HEK293T (cell line): ENCODE measurements at regions not wholly inside any gene's neighbourhood (a gene's known extent, or its start where the extent isn't known, plus 50 kb on each side); places are given as distances from the start of the nearest gene placed in this dataset.

Experiments
- BHLHE40 ChIP-seq: fragments of 450-650 bp; IDR thresholded peaks from 2 replicates; pipeline ENCODE4 v1.6.1; 2016; ENCODE audit warnings: mild to moderate bottlenecking, moderate library complexity, borderline replicate concordance
- ELF4 ChIP-seq: fragments of 450-650 bp; IDR thresholded peaks from 2 replicates; pipeline ENCODE4 v1.6.1; 2017; ENCODE audit warnings: antibody characterized with exemption
- HDGF ChIP-seq: fragments of 450-650 bp; IDR thresholded peaks from 2 replicates; pipeline ENCODE4 v1.6.1; 2017; ENCODE audit warnings: antibody characterized with exemption, borderline replicate concordance
- SUZ12 ChIP-seq: fragments of 450-650 bp; IDR thresholded peaks from 2 replicates; pipeline ENCODE4 v1.6.1; 2016; ENCODE audit warnings: mild to moderate bottlenecking
- ZNF384 ChIP-seq: fragments of 450-650 bp; IDR thresholded peaks from 2 replicates; pipeline ENCODE4 v1.6.1; 2016

DNA sequence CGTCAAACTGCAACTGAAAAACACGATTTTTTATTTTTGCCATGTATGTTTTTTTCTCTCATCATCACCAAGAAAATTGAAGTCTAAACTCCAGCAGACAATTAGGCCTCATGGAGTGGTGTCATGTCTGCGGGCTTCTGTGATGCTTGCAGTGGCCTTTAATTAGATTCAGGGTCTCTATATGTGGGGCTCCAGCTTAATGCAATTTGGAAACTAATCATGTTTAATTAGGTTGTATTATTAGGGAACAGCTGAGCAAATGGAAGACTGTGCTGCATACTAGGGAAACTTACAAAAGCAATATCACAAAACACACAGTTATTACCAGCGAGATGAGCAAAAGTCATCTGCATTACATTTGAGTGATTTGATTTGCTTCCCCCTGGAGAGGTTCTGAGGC lies 132.9 kb upstream of the PMEPA1 start:
- TF ChIP-seq HDGF, result no peak
- TF ChIP-seq SUZ12, result no peak
- no peak for TF ChIP-seq BHLHE40
- TF ChIP-seq ELF4, result no peak
- TF ChIP-seq ZNF384, result no peak
